Endothelial cell (in vitro differentiated cells): ENCODE measurements at regions not wholly inside any gene's neighbourhood (a gene's known extent, or its start where the extent isn't known, plus 50 kb on each side); places are given as distances from the start of the nearest gene placed in this dataset.

ENCODE experiments used
- DNase-seq: peaks from one replicate; pipeline ENCODE4 v3.0.0; 2021; ENCODE audit warnings: low spot score
- H3K27ac Mint-ChIP-seq: one replicate; pipeline ENCODE4 v1.8.0; 2021; ENCODE audit warnings: mixed read lengths, inconsistent platforms; ENCODE audit not compliant: unreplicated experiment
- H3K27me3 Mint-ChIP-seq: one replicate; pipeline ENCODE4 v1.8.0; 2021; ENCODE audit warnings: mild to moderate bottlenecking, moderate library complexity, mixed read lengths, inconsistent platforms; ENCODE audit not compliant: unreplicated experiment
- H3K36me3 Mint-ChIP-seq: one replicate; pipeline ENCODE4 v1.8.0; 2021; ENCODE audit warnings: mild to moderate bottlenecking, low read depth, mixed read lengths, inconsistent platforms; ENCODE audit not compliant: unreplicated experiment
- H3K4me1 Mint-ChIP-seq: one replicate; pipeline ENCODE4 v1.8.0; 2021; ENCODE audit warnings: mild to moderate bottlenecking, mixed read lengths, inconsistent platforms; ENCODE audit not compliant: unreplicated experiment
- H3K4me3 Mint-ChIP-seq: one replicate; pipeline ENCODE4 v1.8.0; 2021; ENCODE audit warnings: mild to moderate bottlenecking, mixed read lengths, inconsistent platforms; ENCODE audit not compliant: unreplicated experiment
- H3K9me3 Mint-ChIP-seq: one replicate; pipeline ENCODE4 v1.8.0; 2021; ENCODE audit warnings: mixed read lengths, inconsistent platforms; ENCODE audit not compliant: unreplicated experiment
- TF ChIP-seq, protein P1 (sequence below): fragments of 200-600 bp; sonication (generic); IDR thresholded peaks from one replicate; pipeline ENCODE4 v1.5.0; 2021; ENCODE audit warnings: antibody characterized with exemption; ENCODE audit not compliant: unreplicated experiment

GRCh38 chr4:124973716-124974115 lies 261.2 kb upstream of the ANKRD50 start:
- H3K27me3 Mint-ChIP-seq = peaks cover 1% of the 10 kb centered on the region
- H3K4me1 Mint-ChIP-seq = no peaks in the 10 kb centered on the region
- H3K36me3 Mint-ChIP-seq = no peaks in the 10 kb centered on the region
- H3K27ac Mint-ChIP-seq = no peak overlapping the region
- H3K4me3 Mint-ChIP-seq = no peak overlapping the region
- TF ChIP-seq, protein P1, sequence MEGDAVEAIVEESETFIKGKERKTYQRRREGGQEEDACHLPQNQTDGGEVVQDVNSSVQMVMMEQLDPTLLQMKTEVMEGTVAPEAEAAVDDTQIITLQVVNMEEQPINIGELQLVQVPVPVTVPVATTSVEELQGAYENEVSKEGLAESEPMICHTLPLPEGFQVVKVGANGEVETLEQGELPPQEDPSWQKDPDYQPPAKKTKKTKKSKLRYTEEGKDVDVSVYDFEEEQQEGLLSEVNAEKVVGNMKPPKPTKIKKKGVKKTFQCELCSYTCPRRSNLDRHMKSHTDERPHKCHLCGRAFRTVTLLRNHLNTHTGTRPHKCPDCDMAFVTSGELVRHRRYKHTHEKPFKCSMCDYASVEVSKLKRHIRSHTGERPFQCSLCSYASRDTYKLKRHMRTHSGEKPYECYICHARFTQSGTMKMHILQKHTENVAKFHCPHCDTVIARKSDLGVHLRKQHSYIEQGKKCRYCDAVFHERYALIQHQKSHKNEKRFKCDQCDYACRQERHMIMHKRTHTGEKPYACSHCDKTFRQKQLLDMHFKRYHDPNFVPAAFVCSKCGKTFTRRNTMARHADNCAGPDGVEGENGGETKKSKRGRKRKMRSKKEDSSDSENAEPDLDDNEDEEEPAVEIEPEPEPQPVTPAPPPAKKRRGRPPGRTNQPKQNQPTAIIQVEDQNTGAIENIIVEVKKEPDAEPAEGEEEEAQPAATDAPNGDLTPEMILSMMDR = no peak
- no peak for DNase-seq
- no peaks in the 10 kb centered on the region for H3K9me3 Mint-ChIP-seq

DNA sequence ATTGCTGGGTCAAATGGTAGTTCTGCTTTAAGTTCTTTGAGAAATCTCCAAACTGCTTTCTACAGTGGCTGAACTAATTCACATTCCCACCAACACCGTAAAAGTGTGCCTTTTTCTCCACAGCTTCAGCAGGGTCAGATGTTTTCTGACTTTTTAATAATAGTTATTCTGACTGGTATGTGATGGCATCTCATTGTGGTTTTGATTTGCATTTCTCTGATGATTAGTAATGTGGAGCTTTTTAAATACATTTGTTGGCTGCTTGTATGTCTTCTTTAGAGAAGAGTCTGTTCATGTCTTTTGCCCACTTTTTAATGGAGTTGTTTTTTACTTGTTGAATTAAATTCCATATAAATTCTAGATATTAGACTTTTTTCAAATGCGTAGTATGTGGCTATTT lies 257.5 kb upstream of the ANKRD50 start:
- H3K27ac Mint-ChIP-seq = no peak overlapping the region

GRCh38 chr4:124965497-124965891 lies 253.0 kb upstream of the ANKRD50 start:
- Mint-ChIP-seq H3K4me3 (no peak overlapping the region), H3K36me3 (peaks cover 7% of the 10 kb centered on the region), H3K9me3 (peaks cover 9% of the 10 kb centered on the region), H3K27me3 (no peaks in the 10 kb centered on the region), H3K4me1 (no peaks in the 10 kb centered on the region), H3K27ac (no peak overlapping the region)
- TF ChIP-seq, protein P1 = no peak
- DNase-seq = no peak

More for the DNA sequence above, 257.5 kb upstream of the ANKRD50 start:
- Mint-ChIP-seq H3K27me3 (no peaks in the 10 kb centered on the region), H3K9me3 (no peaks in the 10 kb centered on the region), H3K4me1 (no peaks in the 10 kb centered on the region), H3K4me3 (no peak overlapping the region), H3K36me3 (no peaks in the 10 kb centered on the region)
- TF ChIP-seq, protein P1 = no peak
- DNase-seq = no peak

- Mint-ChIP-seq H3K36me3 (peaks cover 7% of the 10 kb centered on the region), H3K9me3 (peaks cover 14% of the 10 kb centered on the region), H3K27ac (no peak overlapping the region), H3K4me3 (no peak overlapping the region), H3K4me1 (no peaks in the 10 kb centered on the region), H3K27me3 (no peaks in the 10 kb centered on the region)
- DNase-seq = no peak
- TF ChIP-seq, protein P1 = no peak
Measured at GRCh38 chr4:124964852-124965496, 252.4 kb upstream of the ANKRD50 start.

DNA sequence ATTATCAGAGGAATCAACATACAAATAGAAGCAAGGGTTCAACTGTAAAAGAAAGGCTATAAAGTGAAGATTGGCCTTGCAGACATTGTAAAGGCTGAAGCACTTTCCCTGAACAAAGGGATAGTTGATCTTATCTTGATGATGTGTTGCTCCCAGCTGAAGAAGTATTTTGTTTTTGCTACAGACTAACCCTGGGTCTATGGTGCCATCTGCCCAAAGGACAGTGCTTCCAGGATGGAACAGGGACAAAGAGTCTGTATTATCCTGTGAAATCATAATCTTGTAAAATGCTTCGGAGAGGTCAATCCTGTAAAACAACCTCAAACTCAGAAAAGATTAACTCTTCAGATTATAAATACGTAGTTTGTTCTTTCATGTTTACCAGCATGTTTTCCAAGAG lies 251.7 kb upstream of the ANKRD50 start:
- Mint-ChIP-seq H3K27ac (no peak overlapping the region), H3K27me3 (no peaks in the 10 kb centered on the region), H3K36me3 (peaks cover 7% of the 10 kb centered on the region), H3K4me3 (no peak overlapping the region), H3K9me3 (peaks cover 18% of the 10 kb centered on the region), H3K4me1 (no peaks in the 10 kb centered on the region)
- TF ChIP-seq, protein P1 = no peak
- DNase-seq = no peak
